GM21526 (cell line): ENCODE measurements at regions not wholly inside any gene's neighbourhood (a gene's known extent, or its start where the extent isn't known, plus 50 kb on each side); places are given as distances from the start of the nearest gene placed in this dataset.
"Not testable (repeated sequence)": the region's sequence is repeated elsewhere in the genome, so short reads cannot be mapped to it uniquely, and the experiment has no call there.

Experiments used
- ATAC-seq: cut with Tn5 transposase; IDR thresholded peaks from one replicate; pipeline ENCODE4 v1.9.1; 2021; ENCODE audit warnings: moderate library complexity; ENCODE audit not compliant: unreplicated experiment, low FRiP score

DNA sequence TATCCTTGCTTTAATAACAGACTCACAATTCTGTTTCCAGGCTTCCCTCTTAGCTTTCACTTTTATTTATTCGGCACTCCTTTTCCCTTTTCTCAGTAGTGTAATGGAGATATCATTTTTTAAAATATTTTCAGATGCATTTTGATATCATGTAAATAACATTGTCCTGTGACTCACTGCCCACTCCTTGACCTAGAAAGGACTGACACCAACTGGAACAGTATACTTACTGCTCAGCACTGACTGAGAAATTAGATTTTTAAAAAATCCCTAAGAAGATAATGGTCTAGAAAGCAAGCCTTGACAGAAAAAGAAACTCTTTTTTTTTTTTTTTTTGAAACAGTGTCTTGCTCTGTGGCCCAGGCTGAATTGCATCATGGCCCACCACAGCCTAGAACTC, 118.0 kb upstream of the FSCB start:
- ATAC-seq: no peak

- no peak for ATAC-seq
Observed at GRCh38 chr14:44620121-44621019, 113.3 kb upstream of the FSCB start.

- no peak for ATAC-seq
Observed at GRCh38 chr14:44616204-44616603, 109.1 kb upstream of the FSCB start.

- no peak for ATAC-seq
Observed at GRCh38 chr14:44613061-44613712, 106.1 kb upstream of the FSCB start.

DNA sequence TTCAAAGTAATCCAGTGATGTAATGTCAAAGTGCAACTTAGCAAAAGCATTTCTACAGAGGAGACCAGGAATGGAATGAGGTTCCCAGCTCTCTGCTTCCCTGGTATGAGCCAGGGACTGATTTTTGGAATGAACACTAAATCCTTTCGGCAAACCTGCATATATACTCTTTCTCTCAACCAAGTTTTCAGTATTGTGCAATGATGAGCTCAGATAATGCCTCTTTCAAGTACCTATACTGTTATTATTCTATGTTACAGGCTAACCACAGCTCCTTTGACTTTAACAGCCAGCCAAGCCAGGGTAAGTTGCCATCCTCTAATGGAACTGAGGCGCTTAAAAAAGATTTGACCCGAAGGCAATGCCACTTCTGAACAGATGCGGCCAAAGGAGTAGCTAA, 104.9 kb upstream of the FSCB start:
- no peak for ATAC-seq

GRCh38 chr14:44609876-44610510, 102.9 kb upstream of the FSCB start:
- ATAC-seq: no peak

GRCh38 chr14:44609201-44609600, 102.1 kb upstream of the FSCB start:
- no peak for ATAC-seq

DNA sequence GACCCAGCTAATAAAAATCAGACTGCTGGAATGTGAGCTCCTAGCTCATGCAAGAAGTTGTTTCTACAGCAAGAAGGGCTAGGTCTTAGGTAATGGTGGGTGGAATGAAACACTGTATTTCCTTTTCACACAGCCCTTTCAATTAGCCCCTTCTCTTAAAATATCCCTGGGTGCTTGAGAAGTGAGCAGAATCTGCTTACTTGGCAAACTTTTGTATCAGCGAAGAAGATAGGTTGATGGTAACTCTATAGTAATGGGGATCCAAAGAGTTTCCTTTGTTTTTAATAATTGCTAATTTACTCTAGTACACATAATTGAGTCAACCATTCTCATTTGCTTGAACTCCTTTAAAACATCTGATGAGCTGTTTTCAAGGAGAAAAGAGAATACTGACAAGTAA, 100.6 kb upstream of the FSCB start:
- ATAC-seq: no peak

GRCh38 chr14:44606576-44606975, 99.5 kb upstream of the FSCB start:
- no peak for ATAC-seq

DNA sequence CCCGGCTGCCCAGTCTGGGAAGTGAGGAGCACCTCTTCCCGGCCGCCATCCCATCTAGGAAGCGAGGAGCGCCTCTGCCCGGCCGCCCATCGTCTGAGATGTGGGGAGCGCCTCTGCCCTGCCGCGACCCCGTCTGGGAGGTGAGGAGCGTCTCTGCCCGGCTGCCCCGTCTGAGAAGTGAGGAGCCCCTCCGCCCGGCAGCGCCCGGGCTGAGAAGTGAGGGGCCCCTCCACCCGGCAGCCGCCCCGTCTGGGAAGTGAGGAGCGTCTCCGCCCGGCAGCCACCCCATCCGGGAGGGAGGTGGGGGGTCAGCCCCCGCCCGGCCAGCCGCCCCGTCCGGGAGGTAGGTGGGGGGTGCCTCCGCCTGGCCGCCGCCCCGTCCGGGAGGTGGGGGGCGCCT, 94.2 kb upstream of the FSCB start:
- ATAC-seq: not testable (repeated sequence)

- ATAC-seq: no peak
Observed at GRCh38 chr14:44589180-44589579, 82.1 kb upstream of the FSCB start.

DNA sequence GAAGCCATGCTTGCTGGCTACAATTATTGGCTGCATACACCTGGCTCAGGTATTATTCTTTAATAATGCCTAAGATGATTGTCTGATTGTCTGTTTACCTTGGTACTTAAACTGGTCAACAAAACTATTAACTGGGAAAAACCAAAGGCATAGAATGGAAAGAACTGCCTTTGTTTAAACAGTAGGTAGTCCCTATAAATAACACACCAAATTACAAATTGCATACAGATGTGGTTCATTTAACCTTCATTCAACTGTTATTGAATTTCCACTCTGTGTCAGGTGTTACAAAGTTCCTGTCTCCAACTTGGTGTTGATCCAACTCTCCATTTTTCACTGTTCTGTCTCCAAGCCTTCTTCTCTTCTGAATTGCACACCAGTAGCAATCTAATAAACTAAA, 79.8 kb upstream of the FSCB start:
- no peak for ATAC-seq

DNA sequence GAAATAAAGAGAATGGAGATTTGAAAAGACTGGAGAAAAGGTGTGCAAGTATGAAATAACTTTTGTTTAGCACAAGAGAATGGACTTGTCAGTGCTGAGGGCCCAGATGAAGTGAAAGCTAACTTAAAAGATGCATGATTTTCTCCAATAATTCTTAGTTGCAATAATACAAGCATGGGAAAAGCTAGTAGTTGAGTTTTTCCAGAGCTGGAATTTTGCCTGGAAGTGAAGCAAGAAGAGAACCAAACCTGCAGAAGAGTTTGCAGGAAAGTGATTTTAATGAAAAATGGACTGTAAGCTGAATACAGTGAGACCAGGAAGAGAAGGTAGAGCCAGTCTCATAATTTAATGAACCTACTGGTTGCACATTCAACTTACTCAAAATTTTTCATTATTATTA, 69.3 kb upstream of the FSCB start:
- no peak for ATAC-seq

GRCh38 chr14:44567997-44568396, 60.9 kb upstream of the FSCB start:
- no peak for ATAC-seq

- ATAC-seq: no peak
Observed at GRCh38 chr14:44565968-44566367, 58.9 kb upstream of the FSCB start.

DNA sequence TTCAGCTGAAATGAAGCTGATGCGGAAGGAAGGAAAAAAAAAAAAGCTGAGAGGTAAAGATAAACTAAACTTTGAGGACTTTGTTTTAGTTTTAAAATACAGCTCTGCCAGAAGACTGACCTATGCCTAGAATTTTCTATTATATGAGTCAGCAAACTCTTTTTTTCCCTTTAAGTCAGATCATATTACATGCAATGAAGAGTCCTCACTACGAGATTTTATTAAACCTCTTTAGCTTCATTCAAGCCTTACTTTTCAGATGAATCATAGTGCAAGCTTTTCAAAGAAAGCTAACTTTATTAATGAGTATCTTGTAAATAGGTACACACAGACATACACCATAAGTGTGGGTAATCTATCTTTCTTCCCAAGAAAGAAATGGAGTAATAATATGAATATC, 57.8 kb upstream of the FSCB start:
- ATAC-seq: no peak
